GM19238 (cell line): ENCODE measurements at regions not wholly inside any gene's neighbourhood (a gene's known extent, or its start where the extent isn't known, plus 50 kb on each side); places are given as distances from the start of the nearest gene placed in this dataset.

ENCODE experiments used
- DNase-seq: peaks from one replicate; pipeline ENCODE4 v3.0.0; 2011; ENCODE audit warnings: low spot score; ENCODE audit not compliant: insufficient read length

DNA sequence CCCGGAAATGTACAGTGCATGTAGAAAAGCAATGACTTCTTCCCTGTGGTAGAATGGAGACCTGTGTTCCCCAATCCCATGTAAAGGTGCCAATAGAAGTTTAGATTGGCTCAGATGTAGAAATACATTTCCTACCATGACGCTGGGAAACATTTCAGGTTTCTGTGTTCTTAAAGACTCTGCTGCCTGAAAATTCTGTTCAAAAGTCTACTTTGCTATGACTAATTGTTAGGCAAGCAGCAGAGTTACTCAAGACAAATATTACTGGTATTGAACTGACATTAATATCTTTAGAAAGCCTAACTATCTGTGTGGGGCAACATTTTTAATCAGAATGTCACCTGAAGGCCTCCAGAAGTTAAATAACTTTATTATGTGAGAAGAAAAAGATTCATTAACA lies 75.5 kb upstream of the ELL2 start:
- no peak for DNase-seq

GRCh38 chr5:96036301-96036700 lies 74.7 kb upstream of the ELL2 start:
- DNase-seq, result no peak

- DNase-seq, result no peak
Observed at GRCh38 chr5:96035796-96036195, 74.1 kb upstream of the ELL2 start.

GRCh38 chr5:96033116-96033515 lies 71.5 kb upstream of the ELL2 start:
- no peak for DNase-seq

DNA sequence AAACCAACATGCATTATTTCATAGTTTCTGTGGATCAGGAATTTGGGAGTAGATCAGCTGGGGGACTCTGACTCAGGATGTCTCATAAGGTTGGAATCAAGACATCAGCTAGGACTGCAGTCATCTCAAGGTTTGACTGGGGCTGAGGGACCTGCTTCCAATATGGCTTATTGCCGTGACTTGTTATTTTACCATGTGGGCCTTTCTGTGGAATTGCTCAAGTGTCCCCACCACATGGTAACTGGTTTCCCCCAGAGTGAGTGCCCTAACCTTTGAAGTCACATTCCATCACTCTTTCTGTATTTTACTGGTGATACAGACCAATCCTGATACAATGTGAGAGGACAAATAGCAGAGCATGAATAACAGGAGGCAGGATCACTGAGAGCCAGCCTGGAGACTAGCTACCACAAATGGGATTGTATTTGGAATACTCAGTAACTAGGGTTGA lies 70.2 kb upstream of the ELL2 start:
- no peak for DNase-seq

DNA sequence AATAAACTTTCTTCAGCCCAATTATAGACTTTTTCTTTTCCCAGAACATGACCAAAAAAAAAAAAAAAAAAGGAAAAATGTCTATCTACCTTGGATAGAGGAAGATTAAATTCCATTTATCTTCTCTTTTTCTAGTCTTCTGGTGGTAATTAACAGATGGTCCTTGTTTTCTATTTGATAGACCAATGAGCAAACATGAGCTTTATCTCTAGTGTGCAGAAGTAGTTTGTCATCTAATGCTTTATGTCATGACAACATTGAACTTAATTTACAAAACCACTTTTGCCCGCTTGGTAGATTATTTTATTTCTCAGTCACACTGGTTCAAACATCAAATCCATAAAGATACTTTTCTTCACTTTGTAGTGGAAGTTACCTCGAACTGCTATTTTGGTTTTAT lies 69.5 kb upstream of the ELL2 start:
- no peak for DNase-seq

GRCh38 chr5:96026406-96027041 lies 64.9 kb upstream of the ELL2 start:
- DNase-seq, result no peak

GRCh38 chr5:96024683-96025475 lies 63.2 kb upstream of the ELL2 start:
- DNase-seq, result no peak

GRCh38 chr5:96023518-96023917 lies 61.9 kb upstream of the ELL2 start:
- DNase-seq, result no peak

DNA sequence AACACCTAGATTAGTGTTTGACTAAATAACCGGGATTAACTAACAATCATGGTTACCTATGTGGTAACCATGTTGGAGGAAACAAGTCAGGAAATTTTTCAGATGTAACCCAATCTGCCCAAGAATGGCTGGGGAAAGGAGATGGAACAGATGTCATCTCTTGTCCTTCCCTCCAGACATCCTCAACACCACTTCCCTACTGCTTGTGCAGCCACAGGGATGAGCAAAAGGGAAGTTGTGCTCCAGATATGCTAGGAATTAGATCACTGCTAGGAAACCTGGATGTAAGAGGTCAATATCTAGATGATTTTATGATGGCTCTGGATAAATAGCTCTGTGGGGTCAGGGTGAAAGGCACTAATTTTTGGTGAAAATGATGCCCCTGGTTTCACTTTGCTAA lies 61.3 kb upstream of the ELL2 start:
- no peak for DNase-seq

DNA sequence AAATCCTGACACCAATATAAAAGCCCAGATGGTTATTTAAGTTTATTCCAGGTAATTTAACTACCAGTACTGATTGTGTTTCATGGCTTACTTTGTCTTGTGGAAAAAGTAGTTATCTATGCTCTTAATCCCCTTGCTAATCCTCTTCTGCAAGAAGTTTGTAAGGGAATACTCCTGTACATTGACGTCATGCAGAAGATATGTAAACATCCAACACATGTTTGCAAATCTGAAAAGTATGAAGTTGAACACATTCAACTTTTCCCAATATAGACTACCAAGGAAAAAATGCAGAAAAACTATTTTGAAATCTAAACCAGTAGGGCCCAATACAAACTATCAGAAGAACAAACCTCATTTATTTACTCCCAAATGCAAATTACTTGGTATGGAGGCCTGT lies 56.3 kb upstream of the ELL2 start:
- no peak for DNase-seq

GRCh38 chr5:96016216-96016615 lies 54.6 kb upstream of the ELL2 start:
- DNase-seq, result no peak

DNA sequence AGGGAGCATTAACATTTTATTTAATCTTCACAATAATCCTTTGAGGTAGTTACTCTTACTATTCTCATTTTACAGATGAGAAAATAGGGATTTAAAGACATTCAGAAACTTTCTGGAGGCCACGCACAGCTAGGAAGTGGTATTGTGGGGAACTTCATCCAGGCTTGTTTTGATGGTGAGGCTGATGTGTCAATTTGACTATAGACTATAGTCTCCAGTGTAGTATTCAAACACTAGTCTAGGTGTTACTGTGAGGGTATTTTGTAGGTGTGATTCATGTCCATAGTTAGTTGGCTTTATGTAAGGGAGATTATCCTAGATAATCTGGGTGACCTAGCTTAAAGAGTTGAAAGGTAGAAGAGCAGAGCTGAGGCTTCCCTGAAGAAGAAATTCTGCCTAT lies 54.1 kb upstream of the ELL2 start:
- no peak for DNase-seq

- DNase-seq, result no peak
Observed at GRCh38 chr5:96014395-96014794, 52.7 kb upstream of the ELL2 start.

DNA sequence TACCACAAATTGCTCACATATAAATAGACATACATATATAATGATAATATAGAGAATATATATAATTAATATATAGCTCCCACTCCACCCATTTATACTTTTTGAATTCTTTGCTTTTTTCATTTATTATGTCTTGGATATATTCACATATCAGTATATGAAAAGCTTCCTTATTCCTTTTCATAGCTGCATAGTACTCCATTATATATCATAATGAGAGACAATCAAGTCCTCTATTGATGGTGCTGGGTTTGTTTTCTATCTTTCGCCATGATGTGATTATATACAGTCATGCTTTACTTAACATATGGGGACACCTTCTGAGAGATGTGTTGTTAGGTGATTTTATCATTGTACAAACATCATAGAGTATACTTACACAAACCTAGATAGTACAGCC lies 51.6 kb upstream of the ELL2 start:
- DNase-seq, result no peak

DNA sequence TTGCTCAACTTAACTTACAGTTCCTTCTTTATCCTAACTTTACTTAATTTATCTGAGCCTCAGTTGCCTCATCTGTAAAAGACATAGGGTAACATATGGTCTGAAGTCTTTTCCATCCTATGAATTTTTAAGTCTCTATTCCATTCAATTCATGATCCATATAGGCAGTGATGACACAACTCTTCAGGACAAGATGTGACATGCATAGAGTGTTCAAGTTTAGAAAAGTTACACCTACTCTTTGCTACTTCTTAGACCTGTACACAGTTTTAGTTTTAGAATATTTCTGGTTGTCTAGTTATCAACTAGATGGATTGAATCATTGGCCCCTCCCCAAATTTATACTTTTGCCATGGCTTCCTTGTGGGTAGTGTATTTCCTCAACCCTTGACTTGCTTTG lies 50.7 kb upstream of the ELL2 start:
- DNase-seq, result no peak
